K562 (cell line): ENCODE measurements at regions not wholly inside any gene's neighbourhood (a gene's known extent, or its start where the extent isn't known, plus 50 kb on each side); places are given as distances from the start of the nearest gene placed in this dataset.

Experiments
- ATAC-seq: fragments of 200-7000 bp; cut with Tn5 transposase; 3 replicates; pipeline ENCODE4 v1.9.1; 2020; ENCODE audit warnings: moderate library complexity
- BruUV-seq: library from RNA; stranded (reverse); fragments of 400-500 nt; replicated peaks from 2 replicates; lab custom pipeline; 2021; lab: Mats Ljungman, UMichigan
- CTCF ChIA-PET: fragments of 300-600 bp; formaldehyde crosslinking; extraction: SDS; loops from one replicate; lab custom pipeline; 2021; ENCODE audit warnings: low intra/inter-chr PET ratio; lab: Yijun Ruan, JAX
- POLR2A ChIA-PET: fragments of 300-600, 350-650 bp; sonication (Branson Sonifier 250); formaldehyde crosslinking; extraction: SDS; loops from one replicate; lab custom pipeline; 2021; ENCODE audit warnings: antibody characterized with exemption, inconsistent platforms; lab: Yijun Ruan, JAX
- DNase-seq, 4 experiments: peaks; one replicate each; pipeline versions ENCODE4 v3.0.0 to v3.0.0-alpha.2; 2011 to 2018; ENCODE audit warnings: low spot score in 3 of 4, mixed read lengths in 3 of 4; ENCODE audit errors: extremely low read depth in 1 of 4
- FAIRE-seq: peaks from 2 replicates; lab custom pipeline; 2011; peaks lifted over from hg19 to GRCh38; lab: Jason Lieb, UNC
- H2AFZ ChIP-seq: 2 replicates; pipeline ENCODE4 v1.6.0; 2011; ENCODE audit warnings: low read depth, low read length, control low read depth, inconsistent platforms
- H3K27ac ChIP-seq: fragments of 200-600 bp; 3 replicates; pipeline ENCODE4 v1.8.0; 2011; ENCODE audit warnings: low read depth, mild to moderate bottlenecking, control low read depth, inconsistent platforms, low read length, moderate library complexity, mixed read lengths; ENCODE audit errors: extremely low read depth
- H3K27me3 ChIP-seq, 2 experiments: fragments of 300-600 bp in 1 of 2; 2 replicates in 1 of 2; 3 replicates in 1 of 2; pipeline versions ENCODE4 v1.6.0 to v1.8.0; 2011; ENCODE audit warnings: inconsistent platforms in 2 of 2, low read length in 2 of 2, mild to moderate bottlenecking in 1 of 2, mixed read lengths in 1 of 2, moderate library complexity in 1 of 2; ENCODE audit not compliant: control insufficient read depth in 2 of 2, insufficient read depth in 2 of 2
- H3K36me3 ChIP-seq: fragments of 300-600 bp; 3 replicates; pipeline ENCODE4 v1.8.0; 2011; ENCODE audit warnings: mild to moderate bottlenecking, low read length, inconsistent platforms; ENCODE audit not compliant: control insufficient read depth, insufficient read depth
- H3K4me1 ChIP-seq, 2 experiments: fragments of 200-600 bp in 1 of 2; replicated peaks in 1 of 2; 2 replicates in 1 of 2; 3 replicates in 1 of 2; pipeline versions ENCODE4 v1.5.1 to v1.8.0; 2011; ENCODE audit warnings: inconsistent platforms in 2 of 2, low read length in 2 of 2, mild to moderate bottlenecking in 1 of 2, mixed read lengths in 1 of 2, moderate library complexity in 1 of 2; ENCODE audit not compliant: control insufficient read depth in 2 of 2, insufficient read depth in 2 of 2
- H3K4me2 ChIP-seq: 2 replicates; pipeline ENCODE4 v1.6.1; 2011; ENCODE audit warnings: low read length, control low read depth, inconsistent platforms, mixed read lengths; ENCODE audit not compliant: insufficient read depth
- H3K4me3 ChIP-seq: fragments of 200-600 bp; sonication (generic), shearing (Covaris generic); 2 replicates; pipeline ENCODE4 v1.5.1; 2016; ENCODE audit warnings: control low read depth, inconsistent platforms
- H3K79me2 ChIP-seq: fragments of 200-600 bp; 3 replicates; pipeline ENCODE4 v1.8.0; 2011; ENCODE audit warnings: low read length, inconsistent platforms; ENCODE audit not compliant: control insufficient read depth, insufficient read depth
- H3K9ac ChIP-seq, 2 experiments: 2 replicates each; pipeline versions ENCODE4 v1.6.0 to v1.6.1; 2011; ENCODE audit warnings: low read depth in 2 of 2, low read length in 2 of 2, control low read depth in 1 of 2, inconsistent platforms in 1 of 2, mild to moderate bottlenecking in 1 of 2, mixed read lengths in 1 of 2; ENCODE audit not compliant: insufficient read depth in 1 of 2
- H3K9me1 ChIP-seq: one replicate; pipeline ENCODE4 v1.6.0; 2011; ENCODE audit warnings: inconsistent platforms, mild to moderate bottlenecking, low read length, moderate library complexity; ENCODE audit not compliant: control insufficient read depth, insufficient read depth
- H3K9me3 ChIP-seq: replicated peaks from 2 replicates; pipeline ENCODE4 v1.5.1; 2011; ENCODE audit warnings: low read depth, low read length, inconsistent platforms; ENCODE audit not compliant: control insufficient read depth, insufficient read depth
- H4K20me1 ChIP-seq: replicated peaks from 2 replicates; pipeline ENCODE4 v1.6.1; 2011; ENCODE audit warnings: low read length, inconsistent platforms, mixed read lengths; ENCODE audit not compliant: control insufficient read depth, insufficient read depth
- ETS1 ChIP-seq: conservative IDR thresholded peaks from 2 replicates; pipeline ENCODE4 v1.6.1; 2011; ENCODE audit warnings: low read depth, mild to moderate bottlenecking, low read length; ENCODE audit not compliant: control insufficient read depth
- FOXP4 ChIP-seq: sonication (generic); formaldehyde crosslinking; IDR thresholded peaks from 2 replicates; pipeline ENCODE4 v1.8.0; 2022; ENCODE audit warnings: mild to moderate bottlenecking, missing genetic modification reagents, borderline replicate concordance
- MAZ ChIP-seq, 2 experiments: fragments of 450-650 bp in 1 of 2; sonication (generic) in 1 of 2; formaldehyde crosslinking; IDR thresholded peaks in 1 of 2; conservative IDR thresholded peaks in 1 of 2; 2 replicates each; pipeline versions ENCODE4 v1.4.0 to v1.5.0; 2020; ENCODE audit warnings: mild to moderate bottlenecking in 1 of 2, missing genetic modification reagents in 1 of 2
- ZNF146 ChIP-seq: IDR thresholded peaks from one replicate; pipeline ENCODE4 v1.6.1; 2018; ENCODE audit warnings: missing compliant biosample characterization; ENCODE audit not compliant: unreplicated experiment
- WGBS: fragments of 100-300 bp; shearing (Covaris generic); methylation state at CpG from one replicate; pipeline ENCODE4 v1.1.6; 2016; ENCODE audit warnings: low coverage, mixed read lengths; ENCODE audit not compliant: insufficient coverage; ENCODE audit errors: missing lambda C conversion rate; 5-methylcytosine and 5-hydroxymethylcytosine counted together
- in situ Hi-C: fragments of 300-500 bp; cut with MboI; formaldehyde crosslinking; loops from 4 replicates; pipeline ENCODE4 v1.15.0; 2018; ENCODE audit warnings: inconsistent platforms, mixed read lengths
- intact Hi-C: fragments of 100-400 bp; cut with micrococcal nuclease; formaldehyde crosslinking; loops from 2 replicates; pipeline ENCODE4 v1.14.2; 2022

DNA sequence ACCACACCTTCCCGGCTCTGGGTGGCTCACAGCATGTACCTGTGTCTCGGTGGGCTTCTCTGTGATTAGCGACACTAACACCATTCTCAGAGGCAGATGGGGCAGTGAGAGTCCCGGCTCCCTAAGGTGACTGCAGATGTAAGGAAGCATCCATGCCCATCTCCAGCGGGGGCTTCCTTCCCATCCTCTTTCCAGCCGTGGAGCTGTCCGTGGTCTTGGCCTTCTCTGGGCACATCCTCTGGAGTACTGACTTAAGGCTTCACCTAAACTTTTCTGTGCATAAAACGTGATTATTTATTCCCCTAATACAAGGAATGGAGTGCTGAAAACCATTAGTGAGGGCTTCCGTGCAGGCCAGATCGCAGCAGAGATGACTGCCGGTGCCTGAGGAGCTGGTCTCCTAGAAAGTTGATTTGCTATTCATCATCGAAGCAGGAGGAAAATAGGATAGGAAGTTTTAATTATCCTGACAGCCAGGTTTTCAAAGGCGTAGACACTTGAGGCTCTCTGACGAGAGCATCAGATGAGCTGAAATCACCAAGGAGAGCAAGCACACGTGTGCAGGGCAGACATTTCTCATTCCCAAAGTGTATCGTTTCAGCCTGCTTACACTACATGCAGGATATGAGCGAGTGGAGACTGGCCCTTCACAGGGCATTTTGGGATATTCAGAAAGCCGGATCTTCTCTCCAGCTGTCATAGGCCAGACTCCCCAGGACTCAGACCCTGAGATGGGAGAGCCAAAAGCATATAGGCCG lies 186.1 kb upstream of the SALL3 start:
- Histone ChIP-seq H3K4me2 (no peak overlapping the region), H3K27ac (no peak overlapping the region), H3K36me3 (no peaks in the 10 kb centered on the region), H2AFZ (no peak overlapping the region), H3K9me3 (no peaks in the 10 kb centered on the region), H3K9ac (no peak overlapping the region), H3K9me1 (no peaks in the 10 kb centered on the region), H3K27me3 (peaks cover 0 to 33% of the 10 kb centered on the region in 2 experiments; a peak in 2 of 5 replicates), H3K4me3 (no peak overlapping the region), H4K20me1 (no peaks in the 10 kb centered on the region), H3K4me1 (no peaks in the 10 kb centered on the region; a peak in 1 of 5 replicates), H3K79me2 (no peaks in the 10 kb centered on the region)
- TF ChIP-seq MAZ (CRISPR knock-in tag; conservative IDR thresholded peaks at IDR 0.05 in 1 of 2, IDR thresholded peaks at IDR 0.05 in 1 of 2) (no peak), FOXP4 (CRISPR knock-in tag) (no peak), ETS1 (no peak), ZNF146 (CRISPR knock-in tag) (no peak)
- FAIRE-seq (no peak), DNase-seq (no peak), ATAC-seq (no peak)
- in situ Hi-C loops (no loop called here), intact Hi-C loops (no loop called here)
- BruUV-seq, result no TSS peak
- POLR2A ChIA-PET, result no interaction called here
- WGBS, result under 1% methylated on average over 14 of the region's 19 CpGs
- CTCF ChIA-PET, result no interaction called here
